Germinal center (tissue), 1 donor: ENCODE measurements at regions not wholly inside any gene's neighbourhood (a gene's known extent, or its start where the extent isn't known, plus 50 kb on each side); places are given as distances from the start of the nearest gene placed in this dataset.
"Not testable (repeated sequence)": the region's sequence is repeated elsewhere in the genome, so short reads cannot be mapped to it uniquely, and the experiment has no call there.

Experiments used
- DNase-seq: peaks from one replicate; pipeline ENCODE4 v3.0.0; 2012; ENCODE audit warnings: mixed read lengths, low spot score

GRCh38 chr6:87763276-87763675 is 61.2 kb upstream of the AKIRIN2 start:
- no peak for DNase-seq

- DNase-seq = no peak
Measured at GRCh38 chr6:87762116-87762515, 60.1 kb upstream of the AKIRIN2 start.

- no peak for DNase-seq
Measured at GRCh38 chr6:87757792-87758191, 55.8 kb upstream of the AKIRIN2 start.

GRCh38 chr6:87756858-87757257 is 54.8 kb upstream of the AKIRIN2 start:
- DNase-seq = peak; percentile 79

- DNase-seq = no peak
Measured at GRCh38 chr6:87755708-87756671, 54.0 kb upstream of the AKIRIN2 start.

GRCh38 chr6:87754828-87755227 is 52.8 kb upstream of the AKIRIN2 start:
- peak; percentile 50 for DNase-seq

GRCh38 chr6:87753131-87753685 is 51.2 kb upstream of the AKIRIN2 start:
- DNase-seq = no peak

- DNase-seq = not testable (repeated sequence)
Measured at GRCh38 chr6:87752503-87752902, 50.5 kb upstream of the AKIRIN2 start.
